ENCODE measurements at regions not wholly inside any gene's neighbourhood (a gene's known extent, or its start where the extent isn't known, plus 50 kb on each side); places are given as distances from the start of the nearest gene placed in this dataset.
"Not testable (repeated sequence)": the region's sequence is repeated elsewhere in the genome, so short reads cannot be mapped to it uniquely, and the experiment has no call there.

DNA sequence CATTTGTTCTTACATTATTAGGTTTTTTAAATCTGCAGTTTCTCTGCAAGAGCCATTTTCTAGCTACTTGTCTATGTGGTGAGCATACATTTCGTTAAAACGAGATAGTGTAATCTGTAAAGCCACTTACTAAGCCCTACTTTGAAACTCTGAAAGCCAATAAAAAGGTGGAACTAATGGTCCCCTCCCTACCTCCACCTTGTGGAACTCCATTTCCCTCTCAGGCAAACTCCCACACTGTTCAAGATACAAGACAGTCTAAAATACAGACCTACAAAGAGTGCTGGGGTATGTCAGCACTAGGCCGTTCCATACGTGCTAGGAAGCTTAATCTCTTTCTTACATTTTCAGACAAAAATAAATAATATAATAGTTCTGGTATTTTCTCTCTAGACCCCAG, 74.1 kb downstream of the DUSP6 start:
- H3K27me3 ChIP-seq (ENCODE audit: insufficient read depth, low read length), result no peaks in the 10 kb centered on the region
- Mint-ChIP-seq H3K27me3 (no peaks in the 10 kb centered on the region), H3K36me3 (no peaks in the 10 kb centered on the region), H3K4me3 (no peak overlapping the region), H3K9me3 (peaks cover 0 to 2% (median 0%) of the 10 kb centered on the region in 8 donors), H3K4me1 (peaks cover 12 to 49% (median 24%) of the 10 kb centered on the region in 4 donors), H3K27ac (no peak overlapping the region)
- peaks cover 32% of the 10 kb centered on the region for H3K4me1 ChIP-seq (ENCODE audit: insufficient read depth, low read length)
- no peak for DNase-seq
- no peaks in the 10 kb centered on the region for H3K36me3 ChIP-seq (ENCODE audit: insufficient read depth, low read length)
- H3K9me3 ChIP-seq (ENCODE audit: control insufficient read depth in 1 of 2, low read length in 2 of 2), result no peaks in the 10 kb centered on the region
- POLR2A ChIA-PET (ENCODE audit: partially characterized antibody), result no interaction called here
- CTCF ChIA-PET (ENCODE audit: partially characterized antibody), result no interaction called here
- H3K4me3 ChIP-seq (ENCODE audit: low read length in 2 of 2), result no peak overlapping the region
- intact Hi-C loops (cut with micrococcal nuclease), result no loop called here
- H3K27ac ChIP-seq (ENCODE audit: low read depth, low read length), result no peak overlapping the region

DNA sequence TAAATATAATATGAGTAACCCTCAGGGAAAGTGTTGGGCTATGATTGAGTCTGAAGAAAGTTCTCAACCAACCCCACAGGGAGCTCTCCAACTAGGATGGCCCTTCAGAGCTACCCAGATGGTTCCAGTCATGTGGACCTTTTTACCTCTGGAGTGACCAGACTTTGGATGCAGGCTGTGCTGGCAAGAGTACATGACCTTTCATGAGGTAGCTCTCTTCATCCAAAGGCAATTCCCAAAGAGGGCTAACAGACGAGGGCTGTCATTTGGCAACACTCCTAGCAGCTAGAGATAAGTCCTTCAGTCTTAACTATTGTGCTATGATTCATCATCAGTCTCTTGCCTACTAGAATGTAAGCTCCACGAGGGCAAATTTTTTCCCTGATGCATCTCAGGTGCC, 75.4 kb downstream of the DUSP6 start:
- Mint-ChIP-seq H3K4me1 (peaks cover 17 to 46% (median 27%) of the 10 kb centered on the region in 4 donors), H3K36me3 (no peaks in the 10 kb centered on the region), H3K4me3 (no peak overlapping the region), H3K27ac (no peak overlapping the region), H3K27me3 (no peaks in the 10 kb centered on the region), H3K9me3 (peaks cover 0 to 2% (median 0%) of the 10 kb centered on the region in 8 donors)
- no peak overlapping the region for H3K27ac ChIP-seq (ENCODE audit: low read depth, low read length)
- CTCF ChIA-PET (ENCODE audit: partially characterized antibody), result interaction anchor here (0.8 kb wide), 1 partner anchor 16 kb away, joined by 3 read pairs; no protein-coding TSS in a partner anchor
- H3K4me1 ChIP-seq (ENCODE audit: insufficient read depth, low read length), result peaks cover 27% of the 10 kb centered on the region
- no peaks in the 10 kb centered on the region for H3K27me3 ChIP-seq (ENCODE audit: insufficient read depth, low read length)
- H3K36me3 ChIP-seq (ENCODE audit: insufficient read depth, low read length), result no peaks in the 10 kb centered on the region
- no peak overlapping the region for H3K4me3 ChIP-seq (ENCODE audit: low read length in 2 of 2)
- H3K9me3 ChIP-seq (ENCODE audit: control insufficient read depth in 1 of 2, low read length in 2 of 2), result no peaks in the 10 kb centered on the region
- intact Hi-C loops (cut with micrococcal nuclease), result no loop called here
- POLR2A ChIA-PET (ENCODE audit: partially characterized antibody), result no interaction called here
- no peak for DNase-seq

DNA sequence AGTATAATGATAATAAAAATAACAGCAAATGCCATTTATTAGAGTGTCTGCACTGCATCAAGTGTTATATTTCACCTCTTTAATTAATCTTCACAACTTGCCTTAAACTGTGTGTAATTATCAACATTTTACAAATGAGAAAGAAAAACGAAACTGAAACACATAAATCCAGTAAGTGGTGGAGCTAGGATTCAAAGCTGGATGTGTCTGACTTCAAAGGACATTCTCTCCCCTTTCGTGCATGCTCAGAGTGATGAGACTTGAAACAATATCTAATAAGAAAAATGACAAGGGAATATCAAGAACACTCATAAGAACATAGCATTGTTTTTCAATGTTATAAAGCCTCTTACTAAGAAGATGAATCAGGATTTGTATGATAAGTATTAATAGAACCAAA, 78.8 kb downstream of the DUSP6 start:
- Histone ChIP-seq H3K4me1 (ENCODE audit: insufficient read depth, low read length) (peaks cover 7% of the 10 kb centered on the region), H3K27me3 (ENCODE audit: insufficient read depth, low read length) (no peaks in the 10 kb centered on the region), H3K4me3 (ENCODE audit: low read length in 2 of 2) (no peak overlapping the region), H3K9me3 (ENCODE audit: control insufficient read depth in 1 of 2, low read length in 2 of 2) (no peaks in the 10 kb centered on the region), H3K36me3 (ENCODE audit: insufficient read depth, low read length) (no peaks in the 10 kb centered on the region), H3K27ac (ENCODE audit: low read depth, low read length) (no peak overlapping the region)
- ChIA-PET POLR2A (ENCODE audit: partially characterized antibody) (no interaction called here), CTCF (ENCODE audit: partially characterized antibody) (no interaction called here)
- no peak for DNase-seq
- Mint-ChIP-seq H3K9me3 (peaks cover 0 to 8% (median 4%) of the 10 kb centered on the region in 8 donors), H3K4me3 (peak overlapping the region in 4 of 8 donors; percentile 3 to 19 (median 4)), H3K27me3 (no peaks in the 10 kb centered on the region), H3K4me1 (peaks cover 10 to 21% (median 15%) of the 10 kb centered on the region in 4 donors), H3K36me3 (peaks cover 0 to 5% of the 10 kb centered on the region in 2 donors), H3K27ac (no peak overlapping the region)
- intact Hi-C loops (cut with micrococcal nuclease), result no loop called here

DNA sequence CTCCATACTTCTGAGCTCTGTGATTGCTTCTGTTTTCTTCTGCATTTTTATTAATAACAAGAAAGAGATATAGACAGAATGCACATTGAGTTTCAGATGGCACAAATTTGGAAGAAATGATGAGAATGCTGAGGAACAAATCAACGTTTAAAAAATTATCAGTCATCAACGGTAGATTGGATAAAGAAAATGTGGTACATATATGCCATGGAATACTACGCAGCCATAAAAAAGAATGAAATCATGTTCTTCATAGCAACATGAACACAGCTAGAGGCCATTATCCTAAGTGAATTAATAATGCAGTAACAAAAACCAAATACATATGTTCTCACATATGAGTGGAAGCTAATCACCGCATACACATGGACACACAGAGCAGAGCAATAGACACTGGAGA, 81.8 kb downstream of the DUSP6 start:
- Mint-ChIP-seq H3K4me3 (no peak overlapping the region), H3K4me1 (peaks cover 10 to 21% (median 13%) of the 10 kb centered on the region in 4 donors), H3K36me3 (peaks cover 0 to 5% of the 10 kb centered on the region in 2 donors), H3K27me3 (no peaks in the 10 kb centered on the region), H3K27ac (no peak overlapping the region), H3K9me3 (peaks cover 0 to 8% (median 4%) of the 10 kb centered on the region in 8 donors)
- no peak overlapping the region for H3K4me3 ChIP-seq (ENCODE audit: low read length in 2 of 2)
- H3K36me3 ChIP-seq (ENCODE audit: insufficient read depth, low read length), result no peaks in the 10 kb centered on the region
- ChIA-PET POLR2A (ENCODE audit: partially characterized antibody) (no interaction called here), CTCF (ENCODE audit: partially characterized antibody) (interaction anchor here (1.8 kb wide), 1 partner anchor 10 kb away, joined by 6 read pairs; no protein-coding TSS in a partner anchor)
- H3K27ac ChIP-seq (ENCODE audit: low read depth, low read length), result no peak overlapping the region
- peaks cover 7% of the 10 kb centered on the region for H3K4me1 ChIP-seq (ENCODE audit: insufficient read depth, low read length)
- no peaks in the 10 kb centered on the region for H3K9me3 ChIP-seq (ENCODE audit: control insufficient read depth in 1 of 2, low read length in 2 of 2)
- intact Hi-C loops (cut with micrococcal nuclease), result no loop called here
- no peaks in the 10 kb centered on the region for H3K27me3 ChIP-seq (ENCODE audit: insufficient read depth, low read length)
- DNase-seq, result no peak

DNA sequence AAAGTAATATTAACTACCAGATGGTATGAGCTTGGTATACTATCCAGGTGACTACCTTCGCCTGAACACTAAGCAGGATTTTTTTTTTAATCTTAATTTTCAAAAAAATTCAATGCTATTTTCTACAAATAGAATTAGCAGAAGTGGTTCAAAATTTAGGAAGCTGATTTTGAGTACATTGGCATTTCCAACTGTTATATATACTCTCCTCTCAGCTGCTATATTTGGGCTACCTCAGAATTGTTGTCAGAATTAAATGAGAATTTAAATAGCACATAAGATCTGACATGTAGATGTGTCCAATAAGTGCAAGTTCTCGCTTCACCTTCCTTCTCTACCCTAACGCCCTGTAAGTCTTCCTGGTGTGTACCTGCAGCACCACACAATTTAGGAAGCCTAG, 83.1 kb downstream of the DUSP6 start:
- intact Hi-C loops (cut with micrococcal nuclease), result no loop called here
- peaks cover 10 to 21% (median 13%) of the 10 kb centered on the region in 4 donors for H3K4me1 Mint-ChIP-seq
- H3K36me3 Mint-ChIP-seq, result peaks cover 0 to 5% of the 10 kb centered on the region in 2 donors
- Histone ChIP-seq H3K27me3 (ENCODE audit: insufficient read depth, low read length) (no peaks in the 10 kb centered on the region), H3K4me1 (ENCODE audit: insufficient read depth, low read length) (peaks cover 7% of the 10 kb centered on the region), H3K36me3 (ENCODE audit: insufficient read depth, low read length) (no peaks in the 10 kb centered on the region), H3K27ac (ENCODE audit: low read depth, low read length) (no peak overlapping the region), H3K4me3 (ENCODE audit: low read length in 2 of 2) (no peak overlapping the region), H3K9me3 (ENCODE audit: control insufficient read depth in 1 of 2, low read length in 2 of 2) (no peaks in the 10 kb centered on the region)
- ChIA-PET CTCF (ENCODE audit: partially characterized antibody) (interaction anchor here (1.5 to 1.8 kb wide), 2 partner anchors 8 to 13 kb away, joined by 3 to 6 read pairs; no protein-coding TSS in a partner anchor), POLR2A (ENCODE audit: partially characterized antibody) (no interaction called here)
- peaks cover 0 to 8% (median 4%) of the 10 kb centered on the region in 8 donors for H3K9me3 Mint-ChIP-seq
- H3K27me3 Mint-ChIP-seq, result no peaks in the 10 kb centered on the region
- H3K27ac Mint-ChIP-seq, result no peak overlapping the region
- H3K4me3 Mint-ChIP-seq, result no peak overlapping the region
- DNase-seq, result no peak

DNA sequence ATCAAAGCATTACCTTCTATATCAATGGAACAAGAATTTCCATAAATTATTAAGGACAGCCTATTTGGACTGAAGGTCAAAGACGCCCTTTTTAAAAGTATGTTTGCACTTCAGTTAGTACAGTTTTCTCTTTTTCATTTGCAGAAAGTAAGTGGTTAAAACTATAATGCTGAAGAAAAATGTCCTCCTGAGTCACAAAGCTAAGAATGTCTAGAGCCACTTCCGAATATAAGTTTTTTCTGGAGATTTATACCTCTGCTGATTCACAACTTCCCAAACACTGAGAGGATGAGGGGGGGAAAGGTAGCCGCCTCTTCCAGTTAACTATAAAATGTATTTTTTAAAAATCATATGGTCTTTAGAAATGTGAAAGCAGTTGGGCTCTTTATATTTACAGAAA, 84.9 kb downstream of the DUSP6 start:
- H3K27me3 ChIP-seq (ENCODE audit: insufficient read depth, low read length), result no peaks in the 10 kb centered on the region
- peaks cover 0 to 8% (median 4%) of the 10 kb centered on the region in 8 donors for H3K9me3 Mint-ChIP-seq
- CTCF ChIA-PET (ENCODE audit: partially characterized antibody), result no interaction called here
- H3K9me3 ChIP-seq (ENCODE audit: control insufficient read depth in 1 of 2, low read length in 2 of 2), result no peaks in the 10 kb centered on the region
- H3K4me1 ChIP-seq (ENCODE audit: insufficient read depth, low read length), result no peaks in the 10 kb centered on the region
- H3K4me1 Mint-ChIP-seq, result peaks cover 0 to 6% (median 0%) of the 10 kb centered on the region in 4 donors
- H3K27me3 Mint-ChIP-seq, result no peaks in the 10 kb centered on the region
- H3K4me3 ChIP-seq (ENCODE audit: low read length in 2 of 2), result no peak overlapping the region
- no peaks in the 10 kb centered on the region for H3K36me3 ChIP-seq (ENCODE audit: insufficient read depth, low read length)
- DNase-seq, result no peak
- H3K36me3 Mint-ChIP-seq, result peaks cover 0 to 5% of the 10 kb centered on the region in 2 donors
- intact Hi-C loops (cut with micrococcal nuclease), result no loop called here
- POLR2A ChIA-PET (ENCODE audit: partially characterized antibody), result no interaction called here
- no peak overlapping the region for H3K27ac Mint-ChIP-seq
- no peak overlapping the region for H3K27ac ChIP-seq (ENCODE audit: low read depth, low read length)
- no peak overlapping the region for H3K4me3 Mint-ChIP-seq

DNA sequence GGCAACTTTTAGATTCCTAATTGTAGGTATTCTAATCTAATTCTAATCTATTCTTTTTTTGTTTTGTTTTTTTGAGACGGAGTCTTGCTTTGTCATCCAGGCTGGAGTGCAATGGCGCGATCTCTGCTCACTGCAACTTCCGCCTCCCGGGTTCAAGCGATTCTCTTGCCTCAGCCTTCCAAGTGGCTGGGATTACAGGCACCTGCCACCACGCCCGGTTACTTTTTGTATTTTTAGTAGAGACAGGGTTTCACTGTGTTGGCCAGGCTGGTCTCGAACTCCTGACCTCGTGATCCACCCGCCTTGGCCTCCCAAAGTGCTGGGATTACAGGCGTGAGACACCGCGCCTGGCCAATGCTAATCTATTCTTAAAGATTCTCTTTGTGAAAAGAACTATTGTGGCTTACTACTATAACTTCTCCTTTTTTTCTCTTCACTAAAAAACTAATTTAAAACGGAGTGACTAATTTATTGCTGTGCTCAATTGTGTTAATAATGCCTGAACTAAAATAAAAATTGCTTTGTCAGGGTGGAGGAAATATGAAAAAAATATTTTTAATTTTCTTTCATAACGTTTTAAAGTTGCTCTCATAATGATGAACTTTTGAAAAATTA, 85.6 kb downstream of the DUSP6 start:
- H3K4me3 Mint-ChIP-seq; DNase-seq; H3K36me3 Mint-ChIP-seq; H3K27ac Mint-ChIP-seq; H3K27me3 Mint-ChIP-seq; H3K4me1 ChIP-seq (ENCODE audit: insufficient read depth, low read length); H3K9me3 ChIP-seq (ENCODE audit: control insufficient read depth in 1 of 2, low read length in 2 of 2); H3K27ac ChIP-seq (ENCODE audit: low read depth, low read length); POLR2A ChIA-PET (ENCODE audit: partially characterized antibody); intact Hi-C loops (cut with micrococcal nuclease); H3K36me3 ChIP-seq (ENCODE audit: insufficient read depth, low read length); H3K4me1 Mint-ChIP-seq; H3K4me3 ChIP-seq (ENCODE audit: low read length in 2 of 2); H3K27me3 ChIP-seq (ENCODE audit: insufficient read depth, low read length); H3K9me3 Mint-ChIP-seq: not testable (repeated sequence)
- CTCF ChIA-PET (ENCODE audit: partially characterized antibody), result interaction anchor here (0.7 kb wide), 1 partner anchor 195 kb away, joined by 4 read pairs; no protein-coding TSS in a partner anchor

Measured in CD4-positive, alpha-beta memory T cell (primary cell).